ENCODE measurements at regions not wholly inside any gene's neighbourhood (a gene's known extent, or its start where the extent isn't known, plus 50 kb on each side); places are given as distances from the start of the nearest gene placed in this dataset.
"Not testable (repeated sequence)": the region's sequence is repeated elsewhere in the genome, so short reads cannot be mapped to it uniquely, and the experiment has no call there.

DNA sequence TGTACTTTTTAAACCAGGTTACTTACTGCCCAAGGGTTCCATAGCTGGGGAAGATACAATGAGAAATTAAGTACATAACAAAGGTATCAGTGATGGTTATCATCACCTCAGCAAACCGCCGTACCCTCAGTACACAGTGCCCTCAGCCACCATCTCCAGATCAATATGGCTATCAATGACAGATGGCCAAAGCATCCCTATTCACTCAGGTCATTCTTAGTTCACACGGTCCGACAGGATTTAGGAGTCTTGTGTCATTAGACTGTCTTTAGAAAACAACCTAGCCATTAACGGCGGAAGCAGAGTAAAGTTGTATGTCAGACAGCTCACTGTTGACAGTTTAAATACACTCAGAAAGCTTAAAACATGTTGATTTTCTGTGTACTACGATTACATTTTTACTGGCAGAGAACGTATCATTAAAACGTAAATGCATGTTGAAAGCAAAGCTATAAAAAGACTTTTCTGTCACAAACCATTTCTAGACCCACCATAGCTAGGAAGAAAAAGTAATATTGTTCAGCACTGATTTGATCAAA is 106.9 kb downstream of the HOXA1 start:
- no peak overlapping the region for H3K4me2 ChIP-seq (ENCODE audit: low read length)
- no peak overlapping the region for H3K9ac ChIP-seq (ENCODE audit: low read length)
- H3K36me3 ChIP-seq (replicated peaks; ENCODE audit: low read depth, low read length) = no peaks in the 10 kb centered on the region
- H4K20me1 ChIP-seq (ENCODE audit: insufficient read depth, low read length) = no peaks in the 10 kb centered on the region
- no peak overlapping the region for H3K27ac ChIP-seq (ENCODE audit: low read length)
- H3K9me3 ChIP-seq (ENCODE audit: insufficient read depth, low read length) = no peaks in the 10 kb centered on the region
- no peak overlapping the region for H2AFZ ChIP-seq (ENCODE audit: low read depth, low read length)
- H3K27me3 ChIP-seq (ENCODE audit: low read depth, low read length) = no peaks in the 10 kb centered on the region
- H3K4me3 ChIP-seq (ENCODE audit: low read length) = no peak overlapping the region
- no peaks in the 10 kb centered on the region for H3K79me2 ChIP-seq (ENCODE audit: low read length)
- TF ChIP-seq CTCF (IDR thresholded peaks at IDR 0.05; ENCODE audit: low read depth, low read length) (no peak), EZH2phosphoT487 (IDR thresholded peaks at IDR 0.05; ENCODE audit: low read depth) (no peak)
- peaks cover 6% of the 10 kb centered on the region for H3K4me1 ChIP-seq (ENCODE audit: low read length)

GRCh38 chr7:26987338-26987737 is 108.5 kb downstream of the HOXA1 start:
- Histone ChIP-seq H3K9me3 (ENCODE audit: insufficient read depth, low read length) (no peaks in the 10 kb centered on the region), H3K36me3 (replicated peaks; ENCODE audit: low read depth, low read length) (no peaks in the 10 kb centered on the region), H3K4me1 (ENCODE audit: low read length) (peaks cover 6% of the 10 kb centered on the region), H3K4me2 (ENCODE audit: low read length) (no peak overlapping the region), H4K20me1 (ENCODE audit: insufficient read depth, low read length) (no peaks in the 10 kb centered on the region), H3K27ac (ENCODE audit: low read length) (no peak overlapping the region), H3K4me3 (ENCODE audit: low read length) (no peak overlapping the region), H3K27me3 (ENCODE audit: low read depth, low read length) (no peaks in the 10 kb centered on the region), H3K79me2 (ENCODE audit: low read length) (no peaks in the 10 kb centered on the region), H2AFZ (ENCODE audit: low read depth, low read length) (no peak overlapping the region), H3K9ac (ENCODE audit: low read length) (no peak overlapping the region)
- TF ChIP-seq EZH2phosphoT487 (IDR thresholded peaks at IDR 0.05; ENCODE audit: low read depth) (no peak), CTCF (IDR thresholded peaks at IDR 0.05; ENCODE audit: low read depth, low read length) (no peak)

DNA sequence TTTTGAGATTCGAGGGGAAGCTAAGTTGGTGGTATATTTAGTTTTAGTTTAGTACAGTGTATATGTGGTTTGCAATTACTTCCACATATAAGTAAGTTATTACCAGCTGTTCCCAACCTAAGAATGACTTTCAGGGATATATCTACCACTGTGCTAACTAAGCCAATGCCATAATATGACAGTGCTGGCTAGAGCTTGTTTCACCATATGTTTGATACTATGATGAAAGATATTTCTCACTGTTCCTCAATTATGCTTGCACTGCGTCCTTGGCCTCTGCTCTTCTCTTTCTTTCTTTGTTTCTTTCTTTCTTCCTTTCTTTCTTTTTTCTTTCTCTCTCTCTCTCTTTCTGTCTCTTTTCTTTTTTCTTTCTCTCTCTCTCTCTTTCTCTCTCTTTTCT is 113.8 kb upstream of the SKAP2 start:
- TF ChIP-seq EZH2phosphoT487 (IDR thresholded peaks at IDR 0.05; ENCODE audit: low read depth) (no peak), CTCF (IDR thresholded peaks at IDR 0.05; ENCODE audit: low read depth, low read length) (no peak)
- Histone ChIP-seq H3K4me2 (ENCODE audit: low read length) (no peak overlapping the region), H2AFZ (ENCODE audit: low read depth, low read length) (no peak overlapping the region), H3K4me1 (ENCODE audit: low read length) (no peaks in the 10 kb centered on the region), H3K79me2 (ENCODE audit: low read length) (no peaks in the 10 kb centered on the region), H3K9me3 (ENCODE audit: insufficient read depth, low read length) (no peaks in the 10 kb centered on the region), H3K27me3 (ENCODE audit: low read depth, low read length) (no peaks in the 10 kb centered on the region), H4K20me1 (ENCODE audit: insufficient read depth, low read length) (no peaks in the 10 kb centered on the region), H3K27ac (ENCODE audit: low read length) (no peak overlapping the region), H3K4me3 (ENCODE audit: low read length) (no peak overlapping the region), H3K36me3 (replicated peaks; ENCODE audit: low read depth, low read length) (no peaks in the 10 kb centered on the region), H3K9ac (ENCODE audit: low read length) (no peak overlapping the region)

- H3K79me2 ChIP-seq (ENCODE audit: low read length) = no peaks in the 10 kb centered on the region
- H3K27ac ChIP-seq (ENCODE audit: low read length) = no peak overlapping the region
- no peaks in the 10 kb centered on the region for H3K9me3 ChIP-seq (ENCODE audit: insufficient read depth, low read length)
Observed at GRCh38 chr7:26976840-26977239, 112.5 kb upstream of the SKAP2 start.

GRCh38 chr7:26971924-26972323 is 107.5 kb upstream of the SKAP2 start:
- not testable (repeated sequence) for H3K27me3 ChIP-seq (ENCODE audit: low read depth, low read length); H3K9ac ChIP-seq (ENCODE audit: low read length); H3K4me2 ChIP-seq (ENCODE audit: low read length); H2AFZ ChIP-seq (ENCODE audit: low read depth, low read length); H3K9me3 ChIP-seq (ENCODE audit: insufficient read depth, low read length); H3K27ac ChIP-seq (ENCODE audit: low read length); H3K79me2 ChIP-seq (ENCODE audit: low read length); H3K4me1 ChIP-seq (ENCODE audit: low read length); H4K20me1 ChIP-seq (ENCODE audit: insufficient read depth, low read length); H3K36me3 ChIP-seq (replicated peaks; ENCODE audit: low read depth, low read length); H3K4me3 ChIP-seq (ENCODE audit: low read length)

More at GRCh38 chr7:26976840-26977239, 112.5 kb upstream of the SKAP2 start:
- Histone ChIP-seq H4K20me1 (ENCODE audit: insufficient read depth, low read length) (no peaks in the 10 kb centered on the region), H3K4me2 (ENCODE audit: low read length) (no peak overlapping the region), H3K27me3 (ENCODE audit: low read depth, low read length) (no peaks in the 10 kb centered on the region), H2AFZ (ENCODE audit: low read depth, low read length) (no peak overlapping the region), H3K36me3 (replicated peaks; ENCODE audit: low read depth, low read length) (no peaks in the 10 kb centered on the region), H3K9ac (ENCODE audit: low read length) (no peak overlapping the region), H3K4me1 (ENCODE audit: low read length) (no peaks in the 10 kb centered on the region), H3K4me3 (ENCODE audit: low read length) (no peak overlapping the region)
- TF ChIP-seq CTCF (IDR thresholded peaks at IDR 0.05; ENCODE audit: low read depth, low read length) (no peak), EZH2phosphoT487 (IDR thresholded peaks at IDR 0.05; ENCODE audit: low read depth) (no peak)

Data from OCI-LY3 (cell line).